Endothelial cell of umbilical vein (primary cell): ENCODE measurements at regions not wholly inside any gene's neighbourhood (a gene's known extent, or its start where the extent isn't known, plus 50 kb on each side); places are given as distances from the start of the nearest gene placed in this dataset.
"Not testable (repeated sequence)": the region's sequence is repeated elsewhere in the genome, so short reads cannot be mapped to it uniquely, and the experiment has no call there.

Experiments
- BruUV-seq: library from RNA; stranded (reverse); fragments of 400-500 nt; replicated peaks from 2 replicates; lab custom pipeline; 2021; lab: Mats Ljungman, UMichigan
- CTCF ChIA-PET: fragments of 300-600, 350-600 bp; sonication (Branson Sonifier 250); formaldehyde crosslinking; loops from one replicate; lab custom pipeline; 2021; ENCODE audit warnings: antibody characterized with exemption, inconsistent platforms; lab: Charles Lee
- POLR2A ChIA-PET: fragments of 300-600, 350-600 bp; sonication (Branson Sonifier 250); formaldehyde crosslinking; loops from one replicate; lab custom pipeline; 2021; ENCODE audit warnings: antibody characterized with exemption, inconsistent platforms; lab: Charles Lee
- DNase-seq: peaks from one replicate; pipeline ENCODE4 v3.0.0-alpha.2; 2011; ENCODE audit warnings: low read depth, low spot score
- FAIRE-seq: peaks from 2 replicates; lab custom pipeline; 2011; peaks lifted over from hg19 to GRCh38; lab: Jason Lieb, UNC
- H2AFZ ChIP-seq: 2 replicates; pipeline ENCODE4 v1.6.0; 2012; ENCODE audit warnings: low read depth, low read length, control low read depth, inconsistent platforms
- H3K27ac ChIP-seq: 2 replicates; pipeline ENCODE4 v1.5.1; 2011; ENCODE audit warnings: low read depth, mild to moderate bottlenecking, control low read depth, low read length, moderate library complexity; ENCODE audit not compliant: insufficient read depth
- H3K27me3 ChIP-seq, 2 experiments: 2 replicates each; pipeline versions ENCODE4 v1.6.0 to v1.6.1; 2011; ENCODE audit warnings: low read length in 2 of 2, mixed read lengths in 1 of 2; ENCODE audit not compliant: control insufficient read depth in 2 of 2, insufficient read depth in 2 of 2
- H3K36me3 ChIP-seq, 2 experiments: 2 replicates in 1 of 2; 3 replicates in 1 of 2; pipeline ENCODE4 v1.5.1; 2011; ENCODE audit warnings: low read length in 2 of 2, mild to moderate bottlenecking in 1 of 2, moderate library complexity in 1 of 2; ENCODE audit not compliant: control insufficient read depth in 2 of 2, insufficient read depth in 2 of 2; ENCODE audit errors: extremely low read depth in 1 of 2
- H3K4me1 ChIP-seq: 3 replicates; pipeline ENCODE4 v1.5.1; 2011; ENCODE audit warnings: mild to moderate bottlenecking, low read length; ENCODE audit not compliant: control insufficient read depth, insufficient read depth; ENCODE audit errors: extremely low read depth
- H3K4me2 ChIP-seq: 2 replicates; pipeline ENCODE4 v1.6.1; 2011; ENCODE audit warnings: low read length, control low read depth, mixed read lengths; ENCODE audit not compliant: insufficient read depth
- H3K4me3 ChIP-seq, 3 experiments: fragments of 200-600 bp in 1 of 3; sonication (generic), shearing (Covaris generic) in 1 of 3; replicated peaks in 1 of 3; 2 replicates each; pipeline ENCODE4 v1.5.1; 2011 to 2016; ENCODE audit warnings: control low read depth in 3 of 3, low read length in 3 of 3, mild to moderate bottlenecking in 2 of 3, inconsistent platforms in 1 of 3, low read depth in 1 of 3, moderate library complexity in 1 of 3; ENCODE audit not compliant: insufficient read depth in 1 of 3
- H3K79me2 ChIP-seq: 2 replicates; pipeline ENCODE4 v1.6.0; 2012; ENCODE audit warnings: low read length, inconsistent platforms; ENCODE audit not compliant: control insufficient read depth, insufficient read depth
- H3K9ac ChIP-seq: replicated peaks from 2 replicates; pipeline ENCODE3; 2011; ENCODE audit warnings: low read length, control low read depth; ENCODE audit not compliant: insufficient read depth; ENCODE audit errors: extremely low read depth
- H3K9me1 ChIP-seq: replicated peaks from 3 replicates; pipeline ENCODE4 v1.6.0; 2011; ENCODE audit warnings: mild to moderate bottlenecking, low read length; ENCODE audit not compliant: control insufficient read depth, insufficient read depth; ENCODE audit errors: extremely low read depth
- H3K9me3 ChIP-seq: replicated peaks from 2 replicates; pipeline ENCODE4 v1.5.1; 2012; ENCODE audit warnings: low read length, inconsistent platforms; ENCODE audit not compliant: control insufficient read depth, insufficient read depth
- H4K20me1 ChIP-seq: replicated peaks from 2 replicates; pipeline ENCODE3; 2011; ENCODE audit warnings: mild to moderate bottlenecking, low read length; ENCODE audit not compliant: control insufficient read depth, insufficient read depth; ENCODE audit errors: extremely low read depth
- EZH2 ChIP-seq: IDR thresholded peaks from 2 replicates; pipeline ENCODE4 v1.6.1; 2012; ENCODE audit warnings: borderline replicate concordance, low read depth, mild to moderate bottlenecking, moderate library complexity, low read length, inconsistent platforms; ENCODE audit not compliant: severe bottlenecking
- FOS ChIP-seq: IDR thresholded peaks from 2 replicates; pipeline ENCODE4 v1.6.1; 2011; ENCODE audit warnings: mild to moderate bottlenecking, low read length, moderate library complexity, borderline replicate concordance; ENCODE audit not compliant: insufficient read depth
- GATA2 ChIP-seq: IDR thresholded peaks from 2 replicates; pipeline ENCODE4 v1.7.0; 2011; ENCODE audit warnings: low read depth, mild to moderate bottlenecking, moderate library complexity, mixed read lengths, low read length; ENCODE audit not compliant: insufficient read length, insufficient read depth
- JUN ChIP-seq: IDR thresholded peaks from 2 replicates; pipeline ENCODE4 v1.6.1; 2011; ENCODE audit warnings: borderline replicate concordance, low read depth; ENCODE audit not compliant: insufficient read length, insufficient read depth
- MYC ChIP-seq: IDR thresholded peaks from one replicate; pipeline ENCODE4 v1.6.1; 2011; ENCODE audit warnings: mild to moderate bottlenecking, low read depth, low read length
- POLR2A ChIP-seq: IDR thresholded peaks from 2 replicates; pipeline ENCODE4 v1.6.1; 2012; ENCODE audit warnings: low read depth, mild to moderate bottlenecking, control low read depth, low read length
- POLR2AphosphoS5 ChIP-seq: IDR thresholded peaks from 2 replicates; pipeline ENCODE4 v1.6.1; 2012; ENCODE audit warnings: low read depth, mild to moderate bottlenecking, control low read depth, low read length, moderate library complexity; ENCODE audit not compliant: insufficient read depth
- dilution Hi-C: fragments of 300-500 bp; cut with MboI; formaldehyde crosslinking; loops from one replicate; pipeline ENCODE4 v1.15.0; 2019; ENCODE audit warnings: low sequenced_read_pairs; ENCODE audit not compliant: extremely low pct_ligation_motif_present
- intact Hi-C: fragments of 100-400 bp; cut with micrococcal nuclease; formaldehyde crosslinking; loops from one replicate; pipeline ENCODE4 v1.10.0; 2022
- TF ChIP-seq, protein P1 (sequence below): IDR thresholded peaks from 2 replicates; pipeline ENCODE4 v1.6.1; 2011; ENCODE audit not compliant: insufficient read depth, insufficient read length
- TF ChIP-seq, protein P2 (sequence below), 2 donors: IDR thresholded peaks; 1 replicate in 1 of 2; 2 replicates in 1 of 2; pipeline ENCODE4 v1.5.1; 2011; ENCODE audit warnings: low read length in 2 of 2, mild to moderate bottlenecking in 2 of 2, moderate library complexity in 2 of 2, control low read depth in 1 of 2, inconsistent platforms in 1 of 2, low read depth in 1 of 2; ENCODE audit not compliant: insufficient read depth in 1 of 2; ENCODE audit errors: extremely low read depth in 1 of 2

DNA sequence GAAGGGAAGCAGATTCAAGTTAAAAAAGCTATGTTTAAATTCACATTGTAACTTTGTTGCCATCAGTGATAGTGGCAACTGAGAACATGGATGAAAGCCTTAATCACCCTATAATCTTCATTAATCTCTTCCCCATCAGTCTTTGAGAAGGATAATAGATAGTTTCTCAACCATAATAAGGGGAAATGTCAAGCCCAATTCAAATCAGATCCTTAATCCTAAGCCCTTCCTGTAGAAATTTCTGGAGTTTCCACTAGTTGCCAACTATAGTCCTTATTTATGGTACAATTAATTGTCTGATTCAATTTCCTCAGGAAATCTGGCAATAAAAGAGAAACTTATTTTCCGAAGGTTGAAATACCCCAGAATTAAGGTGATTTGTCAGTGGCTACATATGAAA lies 431.8 kb downstream of the ZWINT start:
- no peak for TF ChIP-seq FOS
- no peak for TF ChIP-seq JUN
- TF ChIP-seq EZH2, result no peak
- TF ChIP-seq, protein P1, sequence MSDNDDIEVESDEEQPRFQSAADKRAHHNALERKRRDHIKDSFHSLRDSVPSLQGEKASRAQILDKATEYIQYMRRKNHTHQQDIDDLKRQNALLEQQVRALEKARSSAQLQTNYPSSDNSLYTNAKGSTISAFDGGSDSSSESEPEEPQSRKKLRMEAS, result no peak
- no peak for TF ChIP-seq POLR2AphosphoS5
- TF ChIP-seq MYC, result no peak
- TF ChIP-seq, protein P2, sequence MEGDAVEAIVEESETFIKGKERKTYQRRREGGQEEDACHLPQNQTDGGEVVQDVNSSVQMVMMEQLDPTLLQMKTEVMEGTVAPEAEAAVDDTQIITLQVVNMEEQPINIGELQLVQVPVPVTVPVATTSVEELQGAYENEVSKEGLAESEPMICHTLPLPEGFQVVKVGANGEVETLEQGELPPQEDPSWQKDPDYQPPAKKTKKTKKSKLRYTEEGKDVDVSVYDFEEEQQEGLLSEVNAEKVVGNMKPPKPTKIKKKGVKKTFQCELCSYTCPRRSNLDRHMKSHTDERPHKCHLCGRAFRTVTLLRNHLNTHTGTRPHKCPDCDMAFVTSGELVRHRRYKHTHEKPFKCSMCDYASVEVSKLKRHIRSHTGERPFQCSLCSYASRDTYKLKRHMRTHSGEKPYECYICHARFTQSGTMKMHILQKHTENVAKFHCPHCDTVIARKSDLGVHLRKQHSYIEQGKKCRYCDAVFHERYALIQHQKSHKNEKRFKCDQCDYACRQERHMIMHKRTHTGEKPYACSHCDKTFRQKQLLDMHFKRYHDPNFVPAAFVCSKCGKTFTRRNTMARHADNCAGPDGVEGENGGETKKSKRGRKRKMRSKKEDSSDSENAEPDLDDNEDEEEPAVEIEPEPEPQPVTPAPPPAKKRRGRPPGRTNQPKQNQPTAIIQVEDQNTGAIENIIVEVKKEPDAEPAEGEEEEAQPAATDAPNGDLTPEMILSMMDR (IDR thresholded peaks at IDR 0.05; ENCODE audit: extremely low read depth in 1 of 2, insufficient read depth in 1 of 2, low read depth in 1 of 2, low read length in 2 of 2), result no peak
- TF ChIP-seq POLR2A, result no peak
- no peak for TF ChIP-seq GATA2
- Histone ChIP-seq H3K9ac (no peak overlapping the region), H3K27ac (no peak overlapping the region), H3K27me3 (no peaks in the 10 kb centered on the region), H3K4me3 (no peak overlapping the region), H3K9me1 (no peaks in the 10 kb centered on the region), H2AFZ (no peak overlapping the region), H3K4me1 (no peaks in the 10 kb centered on the region), H3K4me2 (no peak overlapping the region), H3K36me3 (no peaks in the 10 kb centered on the region), H3K79me2 (no peaks in the 10 kb centered on the region), H3K9me3 (peaks cover 5% of the 10 kb centered on the region), H4K20me1 (no peaks in the 10 kb centered on the region)
- intact Hi-C loops (no loop called here), dilution Hi-C loops (no loop called here)
- POLR2A ChIA-PET, result no interaction called here
- no TSS peak for BruUV-seq
- no peak for FAIRE-seq
- DNase-seq, result no peak
- CTCF ChIA-PET, result no interaction called here

DNA sequence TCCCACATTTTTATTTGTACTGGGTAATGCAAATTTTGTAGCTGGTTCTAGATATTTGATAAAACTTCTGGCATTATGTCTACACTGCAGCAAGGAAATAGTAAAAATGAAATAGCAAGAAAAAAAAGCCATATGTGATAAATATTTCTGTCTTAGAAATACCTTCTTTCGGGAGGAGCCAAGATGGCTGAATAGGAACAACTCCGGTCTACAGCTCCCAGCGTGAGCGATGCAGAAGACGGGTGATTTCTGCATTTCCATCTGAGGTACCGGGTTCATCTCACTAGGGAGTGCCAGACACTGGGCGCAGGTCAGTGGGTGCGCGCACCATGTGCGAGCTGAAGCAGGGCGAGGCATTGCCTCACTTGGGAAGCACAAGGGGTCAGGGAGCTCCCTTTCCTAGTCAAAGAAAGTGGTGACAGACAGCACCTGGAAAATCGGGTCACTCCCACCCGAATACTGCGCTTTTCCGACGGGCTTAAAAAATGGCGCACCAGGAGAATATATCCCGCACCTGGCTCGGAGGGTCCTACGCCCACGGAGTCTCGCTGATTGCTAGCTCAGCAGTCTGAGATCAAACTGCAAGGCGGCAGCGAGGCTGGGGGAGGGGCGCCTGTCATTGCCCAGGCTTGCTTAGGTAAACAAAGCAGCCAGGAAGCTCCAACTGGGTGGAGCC lies 461.4 kb downstream of the ZWINT start:
- H3K36me3 ChIP-seq, BruUV-seq, H3K4me2 ChIP-seq, FAIRE-seq, DNase-seq, dilution Hi-C loops, H3K9ac ChIP-seq, H3K9me1 ChIP-seq, H3K27ac ChIP-seq, POLR2A ChIA-PET, H3K4me3 ChIP-seq, H4K20me1 ChIP-seq, H3K27me3 ChIP-seq, H2AFZ ChIP-seq, CTCF ChIA-PET, H3K9me3 ChIP-seq, intact Hi-C loops, H3K79me2 ChIP-seq, H3K4me1 ChIP-seq: not testable (repeated sequence)
